ENCODE measurements at regions not wholly inside any gene's neighbourhood (a gene's known extent, or its start where the extent isn't known, plus 50 kb on each side); places are given as distances from the start of the nearest gene placed in this dataset.
A peak's percentile ranks its signal among the peaks of the same experiment; 100 is the strongest.
"Not testable (repeated sequence)": the region's sequence is repeated elsewhere in the genome, so short reads cannot be mapped to it uniquely, and the experiment has no call there.

- DNase-seq (ENCODE audit: low read depth), result not testable (repeated sequence)
Observed at GRCh38 chr1:228611707-228612106, 123.6 kb upstream of the RHOU start.

GRCh38 chr1:228622002-228622716 is 113.1 kb upstream of the RHOU start:
- DNase-seq (ENCODE audit: low read depth), result not testable (repeated sequence)

- not testable (repeated sequence) for DNase-seq (ENCODE audit: low read depth)
Observed at GRCh38 chr1:228626481-228626880, 108.8 kb upstream of the RHOU start.

GRCh38 chr1:228632858-228633257 is 102.4 kb upstream of the RHOU start:
- not testable (repeated sequence) for DNase-seq (ENCODE audit: low read depth)

- DNase-seq (ENCODE audit: low read depth), result peak; percentile 54
Observed at GRCh38 chr1:228635304-228635703, 100.0 kb upstream of the RHOU start.

GRCh38 chr1:228637529-228637928 is 97.8 kb upstream of the RHOU start:
- DNase-seq (ENCODE audit: low read depth), result not testable (repeated sequence)

GRCh38 chr1:228646717-228647522 is 88.4 kb upstream of the RHOU start:
- peak; percentile 66 for DNase-seq (ENCODE audit: low read depth)

GRCh38 chr1:228647523-228648444 is 87.5 kb upstream of the RHOU start:
- DNase-seq (ENCODE audit: low read depth), result peak; percentile 67

GRCh38 chr1:228648647-228649383 is 86.5 kb upstream of the RHOU start:
- DNase-seq (ENCODE audit: low read depth), result no peak

GRCh38 chr1:228650141-228650540 is 85.1 kb upstream of the RHOU start:
- DNase-seq (ENCODE audit: low read depth), result no peak

- no peak for DNase-seq (ENCODE audit: low read depth)
Observed at GRCh38 chr1:228650946-228651345, 84.3 kb upstream of the RHOU start.

GRCh38 chr1:228652116-228652515 is 83.2 kb upstream of the RHOU start:
- no peak for DNase-seq (ENCODE audit: low read depth)

GRCh38 chr1:228653057-228653456 is 82.2 kb upstream of the RHOU start:
- not testable (repeated sequence) for DNase-seq (ENCODE audit: low read depth)

GRCh38 chr1:228653748-228654147 is 81.5 kb upstream of the RHOU start:
- DNase-seq (ENCODE audit: low read depth), result no peak

- no peak for DNase-seq (ENCODE audit: low read depth)
Observed at GRCh38 chr1:228655796-228656394, 79.4 kb upstream of the RHOU start.

GRCh38 chr1:228662007-228662689 is 73.1 kb upstream of the RHOU start:
- not testable (repeated sequence) for DNase-seq (ENCODE audit: low read depth)

GRCh38 chr1:228664399-228664914 is 70.8 kb upstream of the RHOU start:
- peak; percentile 56 for DNase-seq (ENCODE audit: low read depth)

- no peak for DNase-seq (ENCODE audit: low read depth)
Observed at GRCh38 chr1:228666686-228667623, 68.3 kb upstream of the RHOU start.

Measured in iris pigment epithelial cell (primary cell).